Gastroesophageal sphincter (tissue), 3 donors: ENCODE measurements at regions not wholly inside any gene's neighbourhood (a gene's known extent, or its start where the extent isn't known, plus 50 kb on each side); places are given as distances from the start of the nearest gene placed in this dataset.
"Not testable (repeated sequence)": the region's sequence is repeated elsewhere in the genome, so short reads cannot be mapped to it uniquely, and the experiment has no call there.

Experiments
- CTCF ChIP-seq, 4 experiments: fragments of 200-600 bp in 2 of 4; fragments of 450-650 bp in 2 of 4; sonication (generic) in 1 of 4; IDR thresholded peaks; one replicate each; pipeline ENCODE4 v1.5.1; 2017 to 2019; ENCODE audit warnings: antibody characterized with exemption in 4 of 4, mild to moderate bottlenecking in 2 of 4, moderate library complexity in 2 of 4
- POLR2A ChIP-seq, 2 donors: fragments of 450-650 bp; IDR thresholded peaks; one replicate each; pipeline ENCODE4 v1.6.1; 2017; ENCODE audit warnings: antibody characterized with exemption in 2 of 2, mild to moderate bottlenecking in 2 of 2, moderate library complexity in 1 of 2
- POLR2AphosphoS5 ChIP-seq: sonication (generic); formaldehyde crosslinking; IDR thresholded peaks from one replicate; pipeline ENCODE4 v1.6.1; 2017; ENCODE audit warnings: antibody characterized with exemption

- TF ChIP-seq CTCF (IDR thresholded peaks at IDR 0.05); POLR2A (IDR thresholded peaks at IDR 0.05); POLR2AphosphoS5: not testable (repeated sequence)
Measured at GRCh38 chr14:19340976-19341375, 93.2 kb downstream of the POTEG start.
